SJCRH30 (cell line): ENCODE measurements at regions not wholly inside any gene's neighbourhood (a gene's known extent, or its start where the extent isn't known, plus 50 kb on each side); places are given as distances from the start of the nearest gene placed in this dataset.

ENCODE experiments used
- DNase-seq, 2 experiments: peaks; one replicate each; pipeline ENCODE4 v3.0.0-alpha.2; 2015 to 2020
- H3K27ac ChIP-seq: fragments of 250-450 bp; sonication (Bioruptor Pico); 2 replicates; pipeline ENCODE4 v1.5.1; 2020; ENCODE audit warnings: mild to moderate bottlenecking, moderate library complexity
- H3K27me3 ChIP-seq: fragments of 250-450 bp; sonication (Bioruptor Pico); 2 replicates; pipeline ENCODE4 v1.5.1; 2020; ENCODE audit warnings: mild to moderate bottlenecking, moderate library complexity
- H3K36me3 ChIP-seq: fragments of 250-450 bp; sonication (Bioruptor Pico); 2 replicates; pipeline ENCODE4 v1.5.1; 2020; ENCODE audit warnings: mild to moderate bottlenecking, moderate library complexity
- H3K4me1 ChIP-seq: fragments of 250-450 bp; sonication (Bioruptor Pico); 2 replicates; pipeline ENCODE4 v1.5.1; 2020; ENCODE audit warnings: mild to moderate bottlenecking, moderate library complexity
- H3K4me3 ChIP-seq: fragments of 250-450 bp; sonication (Bioruptor Pico); 2 replicates; pipeline ENCODE4 v1.5.1; 2020; ENCODE audit warnings: mild to moderate bottlenecking, moderate library complexity
- H3K9me3 ChIP-seq: fragments of 250-450 bp; sonication (Bioruptor Pico); replicated peaks from 2 replicates; pipeline ENCODE4 v1.5.1; 2020; ENCODE audit warnings: mild to moderate bottlenecking, moderate library complexity

GRCh38 chr17:14746822-14747602 lies 446.1 kb downstream of the HS3ST3B1 start:
- Histone ChIP-seq H3K4me3 (no peak overlapping the region), H3K9me3 (no peaks in the 10 kb centered on the region), H3K4me1 (0 out of 2 replicates have a peak, but pooled peaks cover 2% of the 10 kb centered on the region), H3K27me3 (no peaks in the 10 kb centered on the region), H3K36me3 (no peaks in the 10 kb centered on the region), H3K27ac (no peak overlapping the region)
- DNase-seq: no peak

- Histone ChIP-seq H3K9me3 (no peaks in the 10 kb centered on the region), H3K27me3 (no peaks in the 10 kb centered on the region), H3K4me1 (0 out of 2 replicates have a peak, but pooled peaks cover 2% of the 10 kb centered on the region), H3K36me3 (no peaks in the 10 kb centered on the region), H3K27ac (no peak overlapping the region), H3K4me3 (no peak overlapping the region)
- DNase-seq: no peak
These were observed 444.7 kb downstream of the HS3ST3B1 start for GRCh38 chr17:14745541-14745940.

- Histone ChIP-seq H3K27ac (no peak overlapping the region), H3K27me3 (no peaks in the 10 kb centered on the region), H3K4me1 (0 out of 2 replicates have a peak, but pooled peaks cover 2% of the 10 kb centered on the region), H3K4me3 (no peak overlapping the region), H3K9me3 (no peaks in the 10 kb centered on the region), H3K36me3 (no peaks in the 10 kb centered on the region)
- no peak for DNase-seq
These were observed 444.0 kb downstream of the HS3ST3B1 start for GRCh38 chr17:14744761-14745473.

- H3K4me3 ChIP-seq: no peak overlapping the region
These were observed 440.6 kb downstream of the HS3ST3B1 start for GRCh38 chr17:14741491-14741890.

GRCh38 chr17:14739656-14740431 lies 439.0 kb downstream of the HS3ST3B1 start:
- no peak for DNase-seq
- H3K36me3 ChIP-seq: no peaks in the 10 kb centered on the region

More at GRCh38 chr17:14741491-14741890, 440.6 kb downstream of the HS3ST3B1 start:
- DNase-seq: no peak
- Histone ChIP-seq H3K27ac (no peak overlapping the region), H3K4me1 (no peaks in the 10 kb centered on the region), H3K36me3 (no peaks in the 10 kb centered on the region), H3K27me3 (no peaks in the 10 kb centered on the region), H3K9me3 (no peaks in the 10 kb centered on the region)

GRCh38 chr17:14738652-14738988 lies 437.7 kb downstream of the HS3ST3B1 start:
- Histone ChIP-seq H3K27ac (no peak overlapping the region), H3K36me3 (no peaks in the 10 kb centered on the region), H3K9me3 (no peaks in the 10 kb centered on the region), H3K4me3 (no peak overlapping the region), H3K4me1 (no peaks in the 10 kb centered on the region), H3K27me3 (no peaks in the 10 kb centered on the region)
- no peak for DNase-seq

More at GRCh38 chr17:14739656-14740431, 439.0 kb downstream of the HS3ST3B1 start:
- Histone ChIP-seq H3K4me1 (no peaks in the 10 kb centered on the region), H3K9me3 (no peaks in the 10 kb centered on the region), H3K27ac (no peak overlapping the region), H3K27me3 (no peaks in the 10 kb centered on the region), H3K4me3 (no peak overlapping the region)

GRCh38 chr17:14737984-14738651 lies 437.2 kb downstream of the HS3ST3B1 start:
- H3K4me3 ChIP-seq: no peak overlapping the region
- no peak for DNase-seq

GRCh38 chr17:14736631-14737030 lies 435.8 kb downstream of the HS3ST3B1 start:
- Histone ChIP-seq H3K27ac (no peak overlapping the region), H3K4me3 (no peak overlapping the region), H3K36me3 (no peaks in the 10 kb centered on the region), H3K9me3 (no peaks in the 10 kb centered on the region; the same call in 1 of the 2 replicates), H3K4me1 (no peaks in the 10 kb centered on the region), H3K27me3 (no peaks in the 10 kb centered on the region)
- DNase-seq: no peak

More at GRCh38 chr17:14737984-14738651, 437.2 kb downstream of the HS3ST3B1 start:
- Histone ChIP-seq H3K36me3 (no peaks in the 10 kb centered on the region), H3K27me3 (no peaks in the 10 kb centered on the region), H3K4me1 (no peaks in the 10 kb centered on the region), H3K27ac (no peak overlapping the region), H3K9me3 (no peaks in the 10 kb centered on the region; the same call in 1 of the 2 replicates)

- no peaks in the 10 kb centered on the region for H3K4me1 ChIP-seq
- DNase-seq: no peak
- no peaks in the 10 kb centered on the region; the same call in 1 of the 2 replicates for H3K9me3 ChIP-seq
- no peaks in the 10 kb centered on the region for H3K36me3 ChIP-seq
- no peak overlapping the region for H3K27ac ChIP-seq
- no peak overlapping the region for H3K4me3 ChIP-seq
- no peaks in the 10 kb centered on the region for H3K27me3 ChIP-seq
These were observed 432.5 kb downstream of the HS3ST3B1 start for GRCh38 chr17:14733376-14733775.

- Histone ChIP-seq H3K27me3 (no peaks in the 10 kb centered on the region), H3K4me3 (no peak overlapping the region), H3K4me1 (no peaks in the 10 kb centered on the region), H3K9me3 (no peaks in the 10 kb centered on the region; the same call in 1 of the 2 replicates), H3K36me3 (no peaks in the 10 kb centered on the region), H3K27ac (no peak overlapping the region)
- no peak for DNase-seq
These were observed 431.3 kb downstream of the HS3ST3B1 start for GRCh38 chr17:14732211-14732610.

- H3K4me3 ChIP-seq: no peak overlapping the region
These were observed 430.7 kb downstream of the HS3ST3B1 start for GRCh38 chr17:14731591-14731990.

GRCh38 chr17:14730821-14731220 lies 429.9 kb downstream of the HS3ST3B1 start:
- H3K4me1 ChIP-seq: no peaks in the 10 kb centered on the region
- no peak overlapping the region for H3K27ac ChIP-seq
- H3K4me3 ChIP-seq: no peak overlapping the region
- H3K9me3 ChIP-seq: no peaks in the 10 kb centered on the region; the same call in 1 of the 2 replicates
- H3K36me3 ChIP-seq: no peaks in the 10 kb centered on the region
- no peaks in the 10 kb centered on the region for H3K27me3 ChIP-seq
- no peak for DNase-seq

More at GRCh38 chr17:14731591-14731990, 430.7 kb downstream of the HS3ST3B1 start:
- Histone ChIP-seq H3K27ac (no peak overlapping the region), H3K4me1 (no peaks in the 10 kb centered on the region), H3K36me3 (no peaks in the 10 kb centered on the region), H3K9me3 (no peaks in the 10 kb centered on the region; the same call in 1 of the 2 replicates), H3K27me3 (no peaks in the 10 kb centered on the region)
- no peak for DNase-seq

- Histone ChIP-seq H3K27ac (no peak overlapping the region), H3K4me1 (no peaks in the 10 kb centered on the region), H3K4me3 (no peak overlapping the region), H3K36me3 (no peaks in the 10 kb centered on the region), H3K27me3 (no peaks in the 10 kb centered on the region), H3K9me3 (peaks cover 3% of the 10 kb centered on the region)
- no peak for DNase-seq
These were observed 424.8 kb downstream of the HS3ST3B1 start for GRCh38 chr17:14725729-14726128.

- no peaks in the 10 kb centered on the region for H3K36me3 ChIP-seq
- H3K27ac ChIP-seq: no peak overlapping the region
- H3K9me3 ChIP-seq: peaks cover 3% of the 10 kb centered on the region
- no peaks in the 10 kb centered on the region for H3K27me3 ChIP-seq
- no peaks in the 10 kb centered on the region for H3K4me1 ChIP-seq
- no peak for DNase-seq
- no peak overlapping the region for H3K4me3 ChIP-seq
These were observed 423.9 kb downstream of the HS3ST3B1 start for GRCh38 chr17:14724770-14725169.
